ENCODE measurements at regions not wholly inside any gene's neighbourhood (a gene's known extent, or its start where the extent isn't known, plus 50 kb on each side); places are given as distances from the start of the nearest gene placed in this dataset.
"Not testable (repeated sequence)": the region's sequence is repeated elsewhere in the genome, so short reads cannot be mapped to it uniquely, and the experiment has no call there.

GRCh38 chr14:106029959-106030358 is 503.6 kb downstream of the TMEM121 start:
- no peak overlapping the region for H3K4me3 Mint-ChIP-seq
- no peak for ATAC-seq

GRCh38 chr14:106037380-106037779 is 511.0 kb downstream of the TMEM121 start:
- Mint-ChIP-seq H3K4me3 (no peak overlapping the region), H3K36me3 (no peaks in the 10 kb centered on the region), H3K27ac (no peak overlapping the region), H3K4me1 (no peaks in the 10 kb centered on the region), H3K27me3 (no peaks in the 10 kb centered on the region), H3K9me3 (no peaks in the 10 kb centered on the region)
- no peak for ATAC-seq

More at GRCh38 chr14:106029959-106030358, 503.6 kb downstream of the TMEM121 start:
- H3K9me3 Mint-ChIP-seq, result no peaks in the 10 kb centered on the region
- H3K36me3 Mint-ChIP-seq, result no peaks in the 10 kb centered on the region
- no peak overlapping the region for H3K27ac Mint-ChIP-seq
- H3K27me3 Mint-ChIP-seq, result no peaks in the 10 kb centered on the region
- H3K4me1 Mint-ChIP-seq, result no peaks in the 10 kb centered on the region

- no peaks in the 10 kb centered on the region for H3K9me3 Mint-ChIP-seq
- no peak overlapping the region for H3K27ac Mint-ChIP-seq
- H3K4me3 Mint-ChIP-seq, result peak overlapping the region; percentile 38
- ATAC-seq, result no peak
- H3K4me1 Mint-ChIP-seq, result no peaks in the 10 kb centered on the region
- H3K36me3 Mint-ChIP-seq, result no peaks in the 10 kb centered on the region
- no peaks in the 10 kb centered on the region for H3K27me3 Mint-ChIP-seq
These were observed 511.9 kb downstream of the TMEM121 start for GRCh38 chr14:106038263-106038662.

GRCh38 chr14:106039400-106039799 is 513.0 kb downstream of the TMEM121 start:
- Mint-ChIP-seq H3K9me3 (no peaks in the 10 kb centered on the region), H3K27ac (no peak overlapping the region), H3K36me3 (no peaks in the 10 kb centered on the region), H3K4me3 (no peak overlapping the region), H3K4me1 (peaks cover 4% of the 10 kb centered on the region), H3K27me3 (no peaks in the 10 kb centered on the region)
- ATAC-seq, result peak; percentile 85

GRCh38 chr14:106044515-106044914 is 518.1 kb downstream of the TMEM121 start:
- no peaks in the 10 kb centered on the region for H3K36me3 Mint-ChIP-seq
- peaks cover 14% of the 10 kb centered on the region for H3K4me1 Mint-ChIP-seq
- peak overlapping the region; percentile 6 for H3K4me3 Mint-ChIP-seq
- H3K9me3 Mint-ChIP-seq, result no peaks in the 10 kb centered on the region
- peak; percentile 65 for ATAC-seq
- peak overlapping the region; percentile 56 for H3K27ac Mint-ChIP-seq
- H3K27me3 Mint-ChIP-seq, result no peaks in the 10 kb centered on the region

GRCh38 chr14:106044949-106045596 is 518.7 kb downstream of the TMEM121 start:
- Mint-ChIP-seq H3K4me3 (peak overlapping the region; percentile 51), H3K9me3 (no peaks in the 10 kb centered on the region), H3K36me3 (no peaks in the 10 kb centered on the region), H3K27ac (peak overlapping the region; percentile 56), H3K4me1 (peaks cover 14% of the 10 kb centered on the region), H3K27me3 (no peaks in the 10 kb centered on the region)
- ATAC-seq, result peak; percentile 81

- Mint-ChIP-seq H3K4me3 (no peak overlapping the region), H3K9me3 (no peaks in the 10 kb centered on the region), H3K36me3 (no peaks in the 10 kb centered on the region), H3K4me1 (no peaks in the 10 kb centered on the region), H3K27ac (no peak overlapping the region), H3K27me3 (no peaks in the 10 kb centered on the region)
- no peak for ATAC-seq
These were observed 525.4 kb downstream of the TMEM121 start for GRCh38 chr14:106051796-106052195.

GRCh38 chr14:106055289-106055688 is 528.9 kb downstream of the TMEM121 start:
- H3K4me3 Mint-ChIP-seq, result no peak overlapping the region
- H3K36me3 Mint-ChIP-seq, result no peaks in the 10 kb centered on the region
- H3K9me3 Mint-ChIP-seq, result no peaks in the 10 kb centered on the region
- ATAC-seq, result no peak
- no peaks in the 10 kb centered on the region for H3K4me1 Mint-ChIP-seq
- H3K27ac Mint-ChIP-seq, result no peak overlapping the region
- H3K27me3 Mint-ChIP-seq, result no peaks in the 10 kb centered on the region

- H3K27ac Mint-ChIP-seq, result no peak overlapping the region
- no peaks in the 10 kb centered on the region for H3K36me3 Mint-ChIP-seq
- H3K27me3 Mint-ChIP-seq, result no peaks in the 10 kb centered on the region
- ATAC-seq, result no peak
- no peaks in the 10 kb centered on the region for H3K9me3 Mint-ChIP-seq
- peaks cover 8% of the 10 kb centered on the region for H3K4me1 Mint-ChIP-seq
- H3K4me3 Mint-ChIP-seq, result no peak overlapping the region
These were observed 532.0 kb downstream of the TMEM121 start for GRCh38 chr14:106058342-106058741.

- Mint-ChIP-seq H3K9me3 (no peaks in the 10 kb centered on the region), H3K4me3 (no peak overlapping the region), H3K36me3 (no peaks in the 10 kb centered on the region), H3K27ac (no peak overlapping the region), H3K27me3 (no peaks in the 10 kb centered on the region), H3K4me1 (peaks cover 8% of the 10 kb centered on the region)
- no peak for ATAC-seq
These were observed 534.0 kb downstream of the TMEM121 start for GRCh38 chr14:106060276-106060975.

- not testable (repeated sequence) for H3K4me1 Mint-ChIP-seq, H3K27ac Mint-ChIP-seq, ATAC-seq, H3K9me3 Mint-ChIP-seq, H3K36me3 Mint-ChIP-seq, H3K27me3 Mint-ChIP-seq
- peak overlapping the region; percentile 76 for H3K4me3 Mint-ChIP-seq
These were observed 535.6 kb downstream of the TMEM121 start for GRCh38 chr14:106061877-106062500.

- Mint-ChIP-seq H3K4me3 (peak overlapping the region; percentile 76), H3K9me3 (no peaks in the 10 kb centered on the region), H3K36me3 (no peaks in the 10 kb centered on the region), H3K27ac (no peak overlapping the region), H3K4me1 (peaks cover 8% of the 10 kb centered on the region), H3K27me3 (no peaks in the 10 kb centered on the region)
- ATAC-seq, result no peak
These were observed 536.3 kb downstream of the TMEM121 start for GRCh38 chr14:106062502-106063272.

- no peak overlapping the region for H3K27ac Mint-ChIP-seq
- no peaks in the 10 kb centered on the region for H3K4me1 Mint-ChIP-seq
- peaks cover 8% of the 10 kb centered on the region for H3K27me3 Mint-ChIP-seq
- H3K4me3 Mint-ChIP-seq, result no peak overlapping the region
- ATAC-seq, result no peak
- no peaks in the 10 kb centered on the region for H3K9me3 Mint-ChIP-seq
- no peaks in the 10 kb centered on the region for H3K36me3 Mint-ChIP-seq
These were observed 541.6 kb downstream of the TMEM121 start for GRCh38 chr14:106067935-106068334.

GRCh38 chr14:106069804-106070625 is 543.6 kb downstream of the TMEM121 start:
- Mint-ChIP-seq H3K36me3 (no peaks in the 10 kb centered on the region), H3K27ac (no peak overlapping the region), H3K27me3 (peaks cover 8% of the 10 kb centered on the region), H3K9me3 (no peaks in the 10 kb centered on the region), H3K4me1 (no peaks in the 10 kb centered on the region), H3K4me3 (no peak overlapping the region)
- no peak for ATAC-seq

All from stimulated activated memory B cell treated with anti-CD40 and anti-IgM and Interleukin-4, amounts not matched to agents 10 μg/mL and 1 μg/mL and 100 μg/mL, for 72 hours (primary cell).